Esophagus squamous epithelium (tissue), 5 donors: ENCODE measurements at regions not wholly inside any gene's neighbourhood (a gene's known extent, or its start where the extent isn't known, plus 50 kb on each side); places are given as distances from the start of the nearest gene placed in this dataset.

Experiments used
- DNase-seq: peaks from one replicate; lab custom pipeline; 2025; lab: John Stamatoyannopoulos, UW
- H3K27ac ChIP-seq, 4 donors: fragments of 200-600 bp; sonication (generic); one replicate each; pipeline ENCODE4 v1.5.1; 2016 to 2019; ENCODE audit warnings: mild to moderate bottlenecking in 1 of 4
- H3K27me3 ChIP-seq, 4 donors: fragments of 200-600 bp; sonication (generic); 1 replicate in 3 of 4; 2 replicates in 1 of 4; pipeline versions ENCODE4 v1.5.1 to v1.6.0; 2017 to 2021; ENCODE audit warnings: antibody characterized with exemption in 1 of 4
- H3K36me3 ChIP-seq, 3 donors: fragments of 200-600 bp; sonication (generic); one replicate each; pipeline ENCODE4 v1.5.1; 2016 to 2019
- H3K4me1 ChIP-seq, 3 donors: fragments of 200-600 bp; sonication (generic); one replicate each; pipeline ENCODE4 v1.5.1; 2017 to 2019
- H3K4me3 ChIP-seq, 4 donors: fragments of 200-600 bp; sonication (generic); 1 replicate in 3 of 4; 2 replicates in 1 of 4; pipeline ENCODE4 v1.5.1; 2016 to 2019; ENCODE audit warnings: mild to moderate bottlenecking in 2 of 4, moderate library complexity in 1 of 4
- H3K9me3 ChIP-seq, 3 donors: fragments of 200-600 bp; sonication (generic); one replicate each; pipeline ENCODE4 v1.5.1; 2016 to 2019
- POLR2A ChIP-seq, 4 donors: fragments of 450-650 bp; IDR thresholded peaks; one replicate each; pipeline ENCODE4 v1.6.1; 2017; ENCODE audit warnings: antibody characterized with exemption in 4 of 4, mild to moderate bottlenecking in 4 of 4, moderate library complexity in 3 of 4
- WGBS, 2 donors: methylation state at CpG; one replicate each; pipeline ENCODE4 v1.1.5; 2018; 5-methylcytosine and 5-hydroxymethylcytosine counted together
- intact Hi-C: fragments of 100-400 bp; cut with DNase I; formaldehyde crosslinking; loops from one replicate; pipeline ENCODE4 v1.15.0; 2022
- TF ChIP-seq, protein P1 (sequence below), 6 experiments: fragments of 450-650 bp in 4 of 6; fragments of 200-600 bp in 2 of 6; sonication (generic) in 2 of 6; IDR thresholded peaks; one replicate each; pipeline ENCODE4 v1.5.1; 2016 to 2019; ENCODE audit warnings: antibody characterized with exemption in 6 of 6, mild to moderate bottlenecking in 4 of 6, moderate library complexity in 4 of 6
- donor health status: DM: yes; HTN: yes; CAD: no.

DNA sequence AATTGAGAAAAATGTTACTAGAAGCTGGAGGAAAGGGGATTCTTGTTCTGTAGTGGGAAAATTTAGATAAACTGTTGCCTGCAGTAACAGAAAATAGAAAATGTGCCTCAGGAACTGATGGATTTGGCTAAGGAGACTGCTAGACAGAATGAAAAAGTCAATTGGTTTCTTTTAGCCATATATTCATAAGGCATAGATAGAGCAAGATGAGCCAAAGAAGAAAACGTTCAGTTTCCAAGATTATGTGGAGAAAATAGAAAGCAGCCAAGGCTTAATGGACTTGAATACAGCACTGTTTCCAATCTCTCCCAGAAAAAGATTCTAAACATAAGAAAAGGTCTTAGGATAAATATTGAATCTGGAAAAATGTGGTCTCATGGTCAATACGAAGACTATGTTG is 115.1 kb upstream of the TCF21 start:
- Histone ChIP-seq H3K9me3 (no peaks in the 10 kb centered on the region), H3K4me3 (no peak overlapping the region), H3K27ac (no peak overlapping the region), H3K36me3 (no peaks in the 10 kb centered on the region), H3K4me1 (no peaks in the 10 kb centered on the region), H3K27me3 (no peaks in the 10 kb centered on the region)
- 59 to 68% methylated on average over 2 of the region's 2 CpGs for WGBS, 2 donors
- intact Hi-C loops, result no loop called here
- no peak for TF ChIP-seq POLR2A (IDR thresholded peaks at IDR 0.05)
- TF ChIP-seq, protein P1, sequence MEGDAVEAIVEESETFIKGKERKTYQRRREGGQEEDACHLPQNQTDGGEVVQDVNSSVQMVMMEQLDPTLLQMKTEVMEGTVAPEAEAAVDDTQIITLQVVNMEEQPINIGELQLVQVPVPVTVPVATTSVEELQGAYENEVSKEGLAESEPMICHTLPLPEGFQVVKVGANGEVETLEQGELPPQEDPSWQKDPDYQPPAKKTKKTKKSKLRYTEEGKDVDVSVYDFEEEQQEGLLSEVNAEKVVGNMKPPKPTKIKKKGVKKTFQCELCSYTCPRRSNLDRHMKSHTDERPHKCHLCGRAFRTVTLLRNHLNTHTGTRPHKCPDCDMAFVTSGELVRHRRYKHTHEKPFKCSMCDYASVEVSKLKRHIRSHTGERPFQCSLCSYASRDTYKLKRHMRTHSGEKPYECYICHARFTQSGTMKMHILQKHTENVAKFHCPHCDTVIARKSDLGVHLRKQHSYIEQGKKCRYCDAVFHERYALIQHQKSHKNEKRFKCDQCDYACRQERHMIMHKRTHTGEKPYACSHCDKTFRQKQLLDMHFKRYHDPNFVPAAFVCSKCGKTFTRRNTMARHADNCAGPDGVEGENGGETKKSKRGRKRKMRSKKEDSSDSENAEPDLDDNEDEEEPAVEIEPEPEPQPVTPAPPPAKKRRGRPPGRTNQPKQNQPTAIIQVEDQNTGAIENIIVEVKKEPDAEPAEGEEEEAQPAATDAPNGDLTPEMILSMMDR (IDR thresholded peaks at IDR 0.05), result no peak
- no peak for DNase-seq

DNA sequence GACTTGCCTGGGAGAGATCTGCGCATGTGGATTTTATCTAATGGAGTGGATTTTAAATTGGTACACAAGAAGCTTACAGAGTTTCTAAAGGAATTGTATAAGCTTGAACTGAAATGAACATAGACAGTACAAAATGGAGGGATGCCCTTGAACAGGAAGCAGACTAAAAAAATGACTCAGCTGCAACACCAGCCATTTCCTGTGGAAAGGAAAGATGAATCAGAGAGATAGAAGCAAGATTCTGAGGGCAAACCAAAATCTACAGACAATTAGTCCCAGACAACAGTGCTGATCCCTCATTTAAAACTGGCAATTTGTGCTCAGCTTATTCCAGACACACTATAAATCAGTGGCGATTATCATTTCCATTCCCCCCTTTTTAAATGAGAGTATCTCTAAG is 114.6 kb upstream of the TCF21 start:
- Histone ChIP-seq H3K4me3 (no peak overlapping the region), H3K4me1 (no peaks in the 10 kb centered on the region), H3K9me3 (no peaks in the 10 kb centered on the region), H3K36me3 (no peaks in the 10 kb centered on the region), H3K27me3 (no peaks in the 10 kb centered on the region), H3K27ac (no peak overlapping the region)
- TF ChIP-seq POLR2A (IDR thresholded peaks at IDR 0.05), result no peak
- TF ChIP-seq, protein P1 (IDR thresholded peaks at IDR 0.05), result no peak
- 96 to 100% methylated on average over 2 of the region's 2 CpGs for WGBS, 2 donors
- DNase-seq, result no peak
- intact Hi-C loops, result no loop called here

DNA sequence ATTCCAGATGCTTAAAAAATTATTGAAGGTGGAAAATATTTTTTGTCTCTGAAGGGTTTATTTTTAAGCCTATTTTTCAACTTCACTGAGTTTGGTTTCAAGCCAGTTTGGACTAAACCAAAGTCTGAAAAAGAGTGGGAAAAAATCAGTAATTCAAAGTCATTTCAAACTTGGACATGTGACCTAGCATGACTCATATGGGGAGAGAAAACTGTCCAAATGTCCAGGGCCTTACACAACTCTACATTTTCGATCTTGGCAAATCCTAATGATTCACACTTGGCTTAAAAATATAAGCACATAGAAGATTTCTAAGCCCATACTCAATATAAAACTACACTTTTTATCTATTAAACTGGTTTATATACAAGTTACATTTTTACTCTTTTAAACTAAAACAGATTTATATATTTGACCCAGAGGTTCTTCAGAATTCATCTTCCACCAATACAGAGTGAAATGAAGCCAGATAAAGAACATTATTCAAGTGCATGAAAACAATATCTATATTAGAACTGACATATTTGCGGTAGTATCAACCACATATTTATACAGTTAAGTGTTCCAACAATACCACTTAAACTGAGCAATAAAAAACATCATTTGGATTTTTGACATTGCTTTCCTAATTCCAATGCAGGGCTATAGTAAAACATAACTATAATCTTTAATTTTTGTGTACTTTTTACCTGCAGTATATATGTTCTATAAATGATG is 110.3 kb upstream of the TCF21 start:
- no peaks in the 10 kb centered on the region for H3K9me3 ChIP-seq
- TF ChIP-seq, protein P1 (IDR thresholded peaks at IDR 0.05), result no peak
- TF ChIP-seq POLR2A (IDR thresholded peaks at IDR 0.05), result no peak
- intact Hi-C loops, result no loop called here
- WGBS, 2 donors, result 37 to 46% methylated on average over 2 of the region's 2 CpGs
- no peak overlapping the region for H3K4me3 ChIP-seq
- H3K27ac ChIP-seq, result peak overlapping the region in 1 of 4 donors; percentile 31
- H3K36me3 ChIP-seq, result no peaks in the 10 kb centered on the region
- no peaks in the 10 kb centered on the region for H3K27me3 ChIP-seq
- no peak for DNase-seq
- H3K4me1 ChIP-seq, result no peaks in the 10 kb centered on the region

DNA sequence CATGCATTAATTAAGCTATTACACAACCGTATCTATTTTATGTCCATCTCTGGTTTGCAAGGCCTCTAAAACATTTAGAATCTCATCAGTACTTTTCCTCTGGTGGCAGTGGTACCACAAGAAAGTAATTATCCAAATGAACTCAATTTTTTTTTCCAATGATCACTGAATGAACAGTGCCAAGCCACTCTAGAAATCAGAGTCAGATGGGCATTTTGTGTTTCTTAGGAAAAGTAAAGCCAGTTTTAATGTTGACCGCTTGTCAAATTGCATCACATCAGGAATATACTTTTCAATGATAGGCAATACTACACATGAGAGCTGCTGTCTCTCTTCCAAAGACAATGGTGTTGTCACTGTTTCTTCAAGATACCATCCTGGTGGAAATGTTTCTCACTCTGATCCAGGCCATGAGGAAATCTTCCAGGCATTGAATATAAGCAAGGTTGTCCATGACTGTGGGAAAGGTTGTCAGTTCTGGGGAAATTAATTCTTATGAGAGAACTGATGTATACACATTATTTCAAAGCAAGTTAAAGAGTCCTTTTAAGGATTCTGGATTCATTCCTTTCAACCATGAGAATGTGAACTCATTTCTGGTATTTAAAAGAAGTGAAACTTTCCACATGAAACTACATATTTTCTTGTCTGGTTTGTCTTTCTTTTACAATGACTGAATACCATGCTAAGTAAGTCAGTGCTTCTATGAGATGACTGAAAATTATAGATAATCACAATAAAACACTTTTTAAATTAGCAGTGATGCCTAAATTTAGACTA is 108.8 kb upstream of the TCF21 start:
- Histone ChIP-seq H3K36me3 (no peaks in the 10 kb centered on the region), H3K9me3 (no peaks in the 10 kb centered on the region), H3K4me3 (no peak overlapping the region), H3K27ac (no peak overlapping the region), H3K4me1 (no peaks in the 10 kb centered on the region), H3K27me3 (no peaks in the 10 kb centered on the region)
- TF ChIP-seq, protein P1 (IDR thresholded peaks at IDR 0.05), result no peak
- TF ChIP-seq POLR2A (IDR thresholded peaks at IDR 0.05), result no peak
- DNase-seq, result no peak
- WGBS, 2 donors, result 89 to 92% methylated on average over 2 of the region's 2 CpGs
- intact Hi-C loops, result no loop called here

DNA sequence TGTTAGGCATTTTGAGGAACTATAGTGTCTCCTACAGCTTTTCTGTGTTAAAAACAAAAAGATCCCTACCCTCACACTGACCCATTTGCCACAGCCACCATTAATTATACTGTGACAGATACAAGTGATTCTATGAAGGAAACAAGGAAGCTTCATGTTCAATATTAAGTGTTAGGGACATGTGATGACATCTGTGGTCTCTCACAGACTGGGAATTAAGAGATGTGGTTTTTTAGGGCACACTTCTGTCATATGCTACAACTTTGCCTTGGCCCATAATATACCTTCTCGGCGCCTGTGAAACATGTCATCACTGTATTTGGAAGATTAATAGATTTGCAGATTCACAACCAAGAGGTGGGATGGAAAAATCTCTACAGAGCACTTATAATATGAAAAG is 102.9 kb upstream of the TCF21 start:
- H3K9me3 ChIP-seq, result no peaks in the 10 kb centered on the region
- TF ChIP-seq, protein P1 (IDR thresholded peaks at IDR 0.05), result no peak
- no peak for TF ChIP-seq POLR2A (IDR thresholded peaks at IDR 0.05)
- H3K27me3 ChIP-seq, result no peaks in the 10 kb centered on the region
- no peak for DNase-seq
- H3K36me3 ChIP-seq, result no peaks in the 10 kb centered on the region
- intact Hi-C loops, result no loop called here
- no peaks in the 10 kb centered on the region for H3K4me1 ChIP-seq
- H3K4me3 ChIP-seq, result no peak overlapping the region
- no peak overlapping the region for H3K27ac ChIP-seq
- 87 to 89% methylated on average over 2 of the region's 2 CpGs for WGBS, 2 donors
